Heart left ventricle (tissue), 16 donors: ENCODE measurements at regions not wholly inside any gene's neighbourhood (a gene's known extent, or its start where the extent isn't known, plus 50 kb on each side); places are given as distances from the start of the nearest gene placed in this dataset.

ENCODE experiments used
- ATAC-seq, 4 donors: fragments of 200-7000 bp; cut with Tn5 transposase; one replicate each; pipeline ENCODE4 v1.9.1; 2020 to 2022; ENCODE audit warnings: moderate library complexity in 4 of 4, mild to moderate bottlenecking in 3 of 4, moderate number of reproducible peaks in 1 of 4
- DNase-seq, 5 donors: peaks; one replicate each; pipeline ENCODE4 v3.0.0-alpha.2; 2020
- H3K27ac ChIP-seq, 12 donors: fragments of 200-600 bp; sonication (generic) in 4 of 12; one replicate each; pipeline versions ENCODE4 v1.5.0 to v1.8.0; 2016 to 2022; ENCODE audit warnings: mild to moderate bottlenecking in 2 of 12
- H3K27me3 ChIP-seq, 9 donors: fragments of 200-600 bp; sonication (generic) in 2 of 9; one replicate each; pipeline versions ENCODE4 v1.5.1 to v1.8.0; 2016 to 2022; ENCODE audit warnings: mild to moderate bottlenecking in 3 of 9
- H3K36me3 ChIP-seq, 9 donors: fragments of 200-600 bp; sonication (generic) in 2 of 9; one replicate each; pipeline versions ENCODE4 v1.5.0 to v1.8.0; 2018 to 2022; ENCODE audit warnings: mild to moderate bottlenecking in 2 of 9
- H3K4me1 ChIP-seq, 12 donors: fragments of 200-600 bp; sonication (generic) in 4 of 12; one replicate each; pipeline versions ENCODE4 v1.5.0 to v1.8.0; 2016 to 2022; ENCODE audit warnings: mild to moderate bottlenecking in 3 of 12
- H3K4me3 ChIP-seq, 12 donors: fragments of 200-600 bp; sonication (generic) in 4 of 12; one replicate each; pipeline versions ENCODE4 v1.5.0 to v1.8.0; 2017 to 2022; ENCODE audit warnings: mild to moderate bottlenecking in 9 of 12, moderate library complexity in 4 of 12
- H3K9me3 ChIP-seq, 12 donors: fragments of 200-600 bp; sonication (generic) in 4 of 12; one replicate each; pipeline versions ENCODE4 v1.5.0 to v1.8.0; 2016 to 2022; ENCODE audit warnings: mild to moderate bottlenecking in 1 of 12
- POLR2A ChIP-seq, 2 donors: fragments of 450-650 bp; IDR thresholded peaks; one replicate each; pipeline ENCODE4 v1.6.1; 2017; ENCODE audit warnings: antibody characterized with exemption in 2 of 2, mild to moderate bottlenecking in 2 of 2, moderate library complexity in 2 of 2
- WGBS, 4 donors: extraction: QIAGEN DNeasy Blood & Tissue Kit in 2 of 4; methylation state at CpG; one replicate each; pipeline versions ENCODE4 v1.1.5 to v1.1.7; 2013 to 2018; 5-methylcytosine and 5-hydroxymethylcytosine counted together
- intact Hi-C, 10 donors: fragments of 100-400 bp; cut with DNase I; formaldehyde crosslinking; loops; one replicate each; pipeline versions ENCODE4 v1.11.1 to v1.14.2; 2022
- TF ChIP-seq, protein P1 (sequence below), 12 donors: fragments of 200-600 bp; sonication (generic) in 4 of 12; IDR thresholded peaks; one replicate each; pipeline versions ENCODE4 v1.5.0 to v1.8.0; 2018 to 2022; ENCODE audit warnings: antibody characterized with exemption in 12 of 12, mild to moderate bottlenecking in 5 of 12
- donor health status: ischemic (EF 13 %, LVEDD 7.1; RV severe dilation, severe dysfunction).
- donor health status: healthy with polysubstance abuse.
- donor health status: DM: no; HTN: yes; CAD: no.
- donor health status: DM: no; HTN: no; CAD: no.
- donor health status: ischemic (EF 25% LVEDD 6.9; RV normal size, moderate dysfunction).
- donor health status: ischemic (EF 25% LVEDD 5.7; RV mildly dilated, moderate dysfunction).
- donor health status: healthy.
- donor health status: DM: yes; HTN: yes; CAD: no.
- donor health status: ischemic (EF 35%, LVEDD 5.7; RV mildly dilated, moderate dysfunction).
- donor health status: nonischemic (EF 11% LVEDD 7.7; RV severe dilation, severe dysfunction).
- donor health status: DM: yes; HTN: yes; CAD: no.
- donor health status: PGD.
- donor health status: ischemic (EF 29% LVEDD 5.4; RV normal size, mild dysfunction).
- donor health status: nonischemic (EF 23%, LVEDD 6.1; RV moderate dilation, normal function).

GRCh38 chr3:3675801-3676200 is 123.4 kb upstream of the LRRN1 start:
- Histone ChIP-seq H3K9me3 (peaks cover 0 to 3% (median 0%) of the 10 kb centered on the region in 12 donors), H3K27me3 (no peaks in the 10 kb centered on the region), H3K4me3 (no peak overlapping the region), H3K27ac (no peak overlapping the region), H3K36me3 (no peaks in the 10 kb centered on the region), H3K4me1 (peaks cover 0 to 7% (median 0%) of the 10 kb centered on the region in 12 donors)
- ATAC-seq (peak in 3 of 4 donors; percentile 42 to 97 (median 93)), DNase-seq (peak in 2 of 5 donors; percentile 24 to 36)
- 10 to 20% (median 13%) methylated on average over 1 of the region's 1 CpG for WGBS, 4 donors
- intact Hi-C loops, result no loop called here
- no peak for TF ChIP-seq POLR2A (IDR thresholded peaks at IDR 0.05)
- TF ChIP-seq, protein P1, sequence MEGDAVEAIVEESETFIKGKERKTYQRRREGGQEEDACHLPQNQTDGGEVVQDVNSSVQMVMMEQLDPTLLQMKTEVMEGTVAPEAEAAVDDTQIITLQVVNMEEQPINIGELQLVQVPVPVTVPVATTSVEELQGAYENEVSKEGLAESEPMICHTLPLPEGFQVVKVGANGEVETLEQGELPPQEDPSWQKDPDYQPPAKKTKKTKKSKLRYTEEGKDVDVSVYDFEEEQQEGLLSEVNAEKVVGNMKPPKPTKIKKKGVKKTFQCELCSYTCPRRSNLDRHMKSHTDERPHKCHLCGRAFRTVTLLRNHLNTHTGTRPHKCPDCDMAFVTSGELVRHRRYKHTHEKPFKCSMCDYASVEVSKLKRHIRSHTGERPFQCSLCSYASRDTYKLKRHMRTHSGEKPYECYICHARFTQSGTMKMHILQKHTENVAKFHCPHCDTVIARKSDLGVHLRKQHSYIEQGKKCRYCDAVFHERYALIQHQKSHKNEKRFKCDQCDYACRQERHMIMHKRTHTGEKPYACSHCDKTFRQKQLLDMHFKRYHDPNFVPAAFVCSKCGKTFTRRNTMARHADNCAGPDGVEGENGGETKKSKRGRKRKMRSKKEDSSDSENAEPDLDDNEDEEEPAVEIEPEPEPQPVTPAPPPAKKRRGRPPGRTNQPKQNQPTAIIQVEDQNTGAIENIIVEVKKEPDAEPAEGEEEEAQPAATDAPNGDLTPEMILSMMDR (IDR thresholded peaks at IDR 0.05), result no peak

DNA sequence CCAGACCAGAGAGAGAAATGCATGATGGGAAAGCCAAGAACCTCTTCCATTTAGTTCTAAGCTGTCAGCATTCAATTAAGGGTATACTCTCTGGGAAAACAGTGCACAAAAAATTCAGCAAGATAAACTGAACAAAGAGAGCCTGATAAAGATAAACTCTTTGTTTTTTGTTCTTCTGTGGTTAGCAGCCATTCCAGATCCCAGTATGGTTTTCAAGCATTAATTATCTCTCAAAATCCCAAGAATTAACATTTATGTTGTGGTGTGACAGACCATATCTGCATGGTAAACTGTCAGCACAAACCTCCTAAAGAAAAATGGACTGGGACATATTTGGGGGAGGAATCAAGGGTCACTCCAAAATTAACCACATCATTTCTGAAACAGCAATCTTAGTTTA is 124.0 kb upstream of the LRRN1 start:
- Histone ChIP-seq H3K36me3 (no peaks in the 10 kb centered on the region), H3K27ac (no peak overlapping the region), H3K27me3 (peaks cover 0 to 3% (median 0%) of the 10 kb centered on the region in 9 donors), H3K4me3 (no peak overlapping the region), H3K4me1 (peaks cover 0 to 7% (median 0%) of the 10 kb centered on the region in 12 donors), H3K9me3 (peaks cover 0 to 7% (median 0%) of the 10 kb centered on the region in 12 donors)
- intact Hi-C loops, result no loop called here
- ATAC-seq (no peak), DNase-seq (no peak)
- no peak for TF ChIP-seq POLR2A (IDR thresholded peaks at IDR 0.05)
- TF ChIP-seq, protein P1 (IDR thresholded peaks at IDR 0.05), result no peak

DNA sequence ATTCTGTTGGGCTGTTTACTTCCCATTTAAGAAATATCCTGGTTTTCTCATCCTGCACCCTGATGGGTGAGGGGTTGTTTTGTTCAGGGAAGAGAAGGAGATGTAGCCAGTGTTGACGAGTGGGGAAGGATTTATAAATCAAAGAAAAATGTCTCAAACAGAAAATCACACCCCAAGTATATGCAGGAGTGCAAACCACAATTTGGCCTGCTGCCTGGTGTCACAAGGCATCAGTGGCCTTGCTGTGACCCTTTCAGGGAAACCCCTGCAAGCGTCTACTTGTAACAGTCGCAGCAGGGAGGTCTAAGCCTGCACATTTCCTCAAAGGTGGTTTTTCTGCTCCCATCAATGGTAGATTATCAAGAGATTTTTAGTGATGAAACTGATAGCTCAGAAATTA is 132.6 kb upstream of the LRRN1 start:
- peaks cover 0 to 7% (median 0%) of the 10 kb centered on the region in 12 donors for H3K9me3 ChIP-seq
- DNase-seq (no peak), ATAC-seq (no peak)
- H3K27ac ChIP-seq, result no peak overlapping the region
- no peak overlapping the region for H3K4me3 ChIP-seq
- H3K36me3 ChIP-seq, result no peaks in the 10 kb centered on the region
- H3K27me3 ChIP-seq, result peaks cover 0 to 4% (median 0%) of the 10 kb centered on the region in 9 donors
- intact Hi-C loops, result loop anchor here in 1 of 10 donors (10.0 kb wide), 1 partner anchor 368 kb away; no protein-coding TSS in a partner anchor
- no peak for TF ChIP-seq POLR2A (IDR thresholded peaks at IDR 0.05)
- TF ChIP-seq, protein P1 (IDR thresholded peaks at IDR 0.05), result no peak
- peaks cover 0 to 4% (median 0%) of the 10 kb centered on the region in 12 donors for H3K4me1 ChIP-seq
- WGBS, 4 donors, result 46 to 60% (median 56%) methylated on average over 3 of the region's 3 CpGs

DNA sequence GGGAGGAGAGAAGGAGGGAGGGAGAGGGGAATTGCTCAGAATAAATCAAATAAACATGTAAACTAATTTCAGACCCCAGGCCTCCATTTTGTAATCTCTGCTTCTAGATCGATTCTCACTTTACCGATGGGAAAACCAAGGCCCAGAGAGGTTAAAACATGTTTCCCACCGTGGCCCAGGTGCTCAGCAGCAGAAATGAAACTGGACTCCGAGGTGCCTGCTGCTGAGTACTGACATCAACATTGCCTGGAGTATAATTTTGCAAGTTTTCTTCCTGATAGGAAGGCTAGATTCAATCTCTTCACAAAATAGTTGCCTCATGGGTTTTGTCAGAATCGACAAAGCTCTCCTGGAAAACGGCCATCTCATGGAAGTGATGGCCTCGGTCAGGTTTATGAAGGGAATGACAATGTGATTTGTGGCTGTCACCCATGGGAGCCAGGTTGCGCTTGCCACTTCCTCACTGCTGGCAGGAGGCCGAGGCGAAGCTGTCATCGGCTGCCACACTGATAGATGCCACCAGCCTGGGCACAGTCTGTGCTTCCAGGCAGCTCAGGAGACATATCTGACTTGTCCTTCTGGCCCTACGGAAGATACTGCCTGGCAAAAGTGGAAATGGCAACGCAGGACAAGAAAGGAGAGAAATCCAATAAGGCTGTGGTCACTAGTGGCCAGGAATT is 133.1 kb upstream of the LRRN1 start:
- no peak for TF ChIP-seq POLR2A (IDR thresholded peaks at IDR 0.05)
- TF ChIP-seq, protein P1 (IDR thresholded peaks at IDR 0.05), result no peak
- Histone ChIP-seq H3K36me3 (no peaks in the 10 kb centered on the region), H3K4me1 (peaks cover 0 to 4% (median 0%) of the 10 kb centered on the region in 12 donors), H3K27me3 (peaks cover 0 to 4% (median 0%) of the 10 kb centered on the region in 9 donors), H3K9me3 (peaks cover 0 to 7% (median 0%) of the 10 kb centered on the region in 12 donors), H3K4me3 (no peak overlapping the region), H3K27ac (no peak overlapping the region)
- intact Hi-C loops, result loop anchor here in 1 of 10 donors (10.0 kb wide), 1 partner anchor 369 kb away; no protein-coding TSS in a partner anchor
- DNase-seq, result peak; percentile 14 to 76 (median 66)
- peak; percentile 55 to 91 (median 85) for ATAC-seq
- WGBS, 4 donors, result 54 to 62% (median 56%) methylated on average over 13 of the region's 13 CpGs
